ENCODE measurements at regions not wholly inside any gene's neighbourhood (a gene's known extent, or its start where the extent isn't known, plus 50 kb on each side); places are given as distances from the start of the nearest gene placed in this dataset.
A peak's percentile ranks its signal among the peaks of the same experiment; 100 is the strongest.

GRCh38 chr19:28887920-28888618 lies 324.9 kb downstream of the UQCRFS1 start:
- no peak overlapping the region for H3K4me3 ChIP-seq (ENCODE audit: low read depth, low read length)

GRCh38 chr19:28886708-28887107 lies 326.2 kb downstream of the UQCRFS1 start:
- no peak for DNase-seq (ENCODE audit: low read depth)
- no peak for TF ChIP-seq CTCF (conservative IDR thresholded peaks at IDR 0.05; ENCODE audit: low read depth, low read length)
- no peak overlapping the region for H3K4me3 ChIP-seq (ENCODE audit: low read depth, low read length)

More at GRCh38 chr19:28887920-28888618, 324.9 kb downstream of the UQCRFS1 start:
- no peak for TF ChIP-seq CTCF (conservative IDR thresholded peaks at IDR 0.05; ENCODE audit: low read depth, low read length)
- DNase-seq (ENCODE audit: low read depth) = no peak

GRCh38 chr19:28885965-28886364 lies 327.0 kb downstream of the UQCRFS1 start:
- H3K4me3 ChIP-seq (ENCODE audit: low read depth, low read length) = no peak overlapping the region
- no peak for DNase-seq (ENCODE audit: low read depth)
- TF ChIP-seq CTCF (conservative IDR thresholded peaks at IDR 0.05; ENCODE audit: low read depth, low read length) = no peak

GRCh38 chr19:28884786-28885476 lies 328.0 kb downstream of the UQCRFS1 start:
- no peak for DNase-seq (ENCODE audit: low read depth)
- TF ChIP-seq CTCF (conservative IDR thresholded peaks at IDR 0.05; ENCODE audit: low read depth, low read length) = no peak
- H3K4me3 ChIP-seq (ENCODE audit: low read depth, low read length) = no peak overlapping the region

- no peak for TF ChIP-seq CTCF (conservative IDR thresholded peaks at IDR 0.05; ENCODE audit: low read depth, low read length)
- peak; percentile 40 for DNase-seq (ENCODE audit: low read depth)
- H3K4me3 ChIP-seq (ENCODE audit: low read depth, low read length) = no peak overlapping the region
Observed at GRCh38 chr19:28883241-28883693, 329.7 kb downstream of the UQCRFS1 start.

GRCh38 chr19:28882818-28883217 lies 330.1 kb downstream of the UQCRFS1 start:
- TF ChIP-seq CTCF (conservative IDR thresholded peaks at IDR 0.05; ENCODE audit: low read depth, low read length) = no peak

More at GRCh38 chr19:28882818-28883217, 330.1 kb downstream of the UQCRFS1 start:
- no peak overlapping the region for H3K4me3 ChIP-seq (ENCODE audit: low read depth, low read length)
- DNase-seq (ENCODE audit: low read depth) = no peak

Data from choroid plexus epithelial cell (primary cell).